ENCODE measurements at regions not wholly inside any gene's neighbourhood (a gene's known extent, or its start where the extent isn't known, plus 50 kb on each side); places are given as distances from the start of the nearest gene placed in this dataset.

- TF ChIP-seq CTCF (IDR thresholded peaks at IDR 0.05) (no peak), POLR2A (IDR thresholded peaks at IDR 0.05) (no peak)
Observed at GRCh38 chr9:135366104-135366503, 113.5 kb upstream of the PPP1R26 start.
